Activated CD4-positive, alpha-beta T cell treated with anti-CD3 and anti-CD28 coated beads, Interleukin-2, amount 50 U/mL, for 24 hours (primary cell): ENCODE measurements at regions not wholly inside any gene's neighbourhood (a gene's known extent, or its start where the extent isn't known, plus 50 kb on each side); places are given as distances from the start of the nearest gene placed in this dataset.

Source experiments
- DNase-seq, 2 donors: peaks; one replicate each; pipeline ENCODE4 v3.0.0-alpha.2; 2020; ENCODE audit warnings: low read depth in 1 of 2, low spot score in 1 of 2

DNA sequence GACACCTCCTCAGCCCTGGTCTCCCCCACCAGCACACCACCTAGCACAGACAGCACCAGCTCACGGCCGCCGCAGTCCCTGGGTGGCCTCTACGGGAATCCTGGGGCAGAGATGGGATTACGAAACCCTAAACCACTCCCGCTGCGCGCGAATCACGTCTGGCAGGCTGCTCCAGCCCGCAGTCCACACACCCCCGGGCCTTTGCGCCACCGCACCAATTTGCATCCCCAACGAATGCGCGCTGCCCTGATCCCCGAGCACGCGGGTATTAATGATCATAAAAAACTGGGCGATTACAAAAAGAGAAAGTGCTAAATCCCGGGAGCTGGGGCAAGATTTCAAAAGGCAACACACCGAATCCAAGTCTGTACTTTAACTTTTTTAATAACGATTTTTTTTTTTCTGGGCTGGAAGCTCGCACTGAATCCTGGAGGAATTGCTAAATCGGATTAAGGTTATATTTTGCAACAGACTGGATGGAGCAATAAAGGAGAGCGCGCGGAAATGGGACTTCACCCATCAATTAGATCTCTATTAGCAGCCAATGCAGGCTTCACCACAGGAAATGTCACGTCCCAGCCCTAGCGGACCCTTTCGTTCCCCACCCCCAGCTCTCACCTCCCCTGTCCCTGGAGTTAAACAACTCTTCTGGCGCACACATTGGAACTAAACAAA is 69.8 kb upstream of the TMEM33 start:
- no peak for DNase-seq

DNA sequence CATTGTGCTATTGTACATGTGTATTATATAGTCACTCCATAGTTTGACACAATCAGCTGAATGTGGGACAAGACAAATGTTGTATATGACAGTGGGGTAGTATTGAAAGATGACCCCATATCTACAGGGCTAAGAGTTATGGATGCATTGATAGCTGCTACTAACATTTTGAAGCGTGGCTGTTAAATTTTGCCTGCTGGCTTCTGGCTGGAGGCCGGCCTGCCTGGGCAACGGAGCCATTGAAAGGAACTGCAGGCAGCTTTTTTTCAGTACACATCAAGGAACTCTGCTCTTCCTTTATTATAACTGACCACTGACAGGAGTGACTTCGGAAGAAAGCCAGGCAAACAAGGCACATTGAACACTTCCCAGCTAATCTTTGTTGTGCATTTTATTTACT is 76.1 kb upstream of the TMEM33 start:
- no peak for DNase-seq

GRCh38 chr4:41857226-41857641 is 78.0 kb upstream of the TMEM33 start:
- DNase-seq = no peak

GRCh38 chr4:41856797-41857196 is 78.4 kb upstream of the TMEM33 start:
- no peak for DNase-seq

GRCh38 chr4:41853973-41854372 is 81.3 kb upstream of the TMEM33 start:
- DNase-seq = no peak

GRCh38 chr4:41852229-41852628 is 83.0 kb upstream of the TMEM33 start:
- no peak for DNase-seq

GRCh38 chr4:41851621-41852020 is 83.6 kb upstream of the TMEM33 start:
- no peak for DNase-seq

- no peak for DNase-seq
Measured at GRCh38 chr4:41844327-41844726, 90.9 kb upstream of the TMEM33 start.

- DNase-seq = no peak
Measured at GRCh38 chr4:41839916-41840854, 91.7 kb upstream of the PHOX2B start.

DNA sequence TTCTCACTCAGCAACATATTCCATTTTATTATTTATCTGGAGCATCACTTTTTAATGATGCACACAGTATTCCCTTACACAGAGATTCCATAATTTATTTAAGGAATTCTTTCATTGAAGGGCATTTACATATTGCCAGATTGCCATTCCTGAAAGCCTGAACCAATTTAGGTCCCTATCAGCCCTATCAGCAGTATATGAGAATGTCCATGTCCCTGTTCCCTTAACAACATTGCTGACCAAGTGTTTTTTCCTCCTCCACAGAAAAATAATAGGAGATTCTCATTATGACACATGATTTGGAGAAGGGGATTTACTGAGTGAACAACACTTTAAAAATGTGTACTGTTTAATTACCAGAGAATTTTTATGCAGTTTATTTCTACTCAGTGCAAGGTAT is 90.1 kb upstream of the PHOX2B start:
- DNase-seq = no peak

GRCh38 chr4:41835321-41835995 is 86.9 kb upstream of the PHOX2B start:
- no peak for DNase-seq

DNA sequence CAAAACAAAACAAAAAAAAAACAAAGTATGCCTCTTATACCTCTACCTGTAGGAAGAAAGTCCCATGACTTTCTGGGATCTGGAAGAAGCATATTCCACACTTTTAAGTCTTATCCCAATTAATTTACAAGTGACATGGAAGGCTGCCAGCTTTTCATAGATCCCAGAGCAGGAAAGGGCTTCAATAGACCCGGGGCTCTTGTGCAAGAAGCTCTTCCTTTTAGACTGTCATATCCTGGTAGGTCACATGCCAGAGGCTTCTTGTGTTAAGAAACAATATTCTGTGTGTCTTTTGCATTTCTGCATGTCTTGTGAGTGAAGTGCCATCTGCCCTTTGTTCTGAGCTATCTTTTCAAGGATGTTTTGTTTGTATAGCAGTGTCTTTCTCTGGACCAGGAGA is 84.4 kb upstream of the PHOX2B start:
- no peak for DNase-seq

DNA sequence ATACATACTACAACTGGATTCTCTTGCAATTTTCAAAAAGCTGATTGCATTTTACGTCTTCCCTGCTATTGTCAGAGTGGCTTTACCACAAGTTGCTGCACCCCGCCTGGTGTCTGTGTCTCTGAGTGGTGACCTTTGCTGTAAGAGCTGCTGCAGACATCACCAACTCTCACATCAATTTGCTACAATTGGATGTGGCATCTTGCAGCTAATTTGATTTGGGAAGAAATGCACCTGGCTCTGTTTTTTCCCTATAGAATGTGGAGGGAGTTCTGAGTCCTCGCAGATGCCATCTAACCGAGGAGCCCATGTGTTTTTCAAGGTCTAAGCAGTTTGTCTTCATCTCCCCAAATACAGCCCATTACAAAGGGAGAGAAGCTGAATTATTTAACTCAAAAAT is 73.8 kb upstream of the PHOX2B start:
- DNase-seq = no peak

DNA sequence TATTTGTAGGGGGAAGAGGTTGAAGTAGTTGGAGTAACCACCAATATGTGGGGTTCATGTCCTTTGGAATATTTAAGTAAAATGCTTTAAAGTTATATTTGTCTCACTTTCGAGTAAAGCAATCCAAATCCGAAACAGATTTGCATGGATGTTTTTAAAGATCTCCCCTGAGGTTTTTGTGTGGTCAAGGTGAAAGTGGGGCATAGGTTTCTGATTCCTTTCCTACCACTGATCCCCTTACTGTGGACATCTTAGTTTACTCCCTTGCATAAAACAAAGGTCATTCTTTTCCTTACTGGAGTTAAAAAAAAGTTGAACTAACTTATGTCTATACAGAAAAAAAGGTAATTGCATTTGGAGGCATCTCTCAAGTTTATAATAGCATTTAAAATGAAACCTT is 71.9 kb upstream of the PHOX2B start:
- DNase-seq = no peak

DNA sequence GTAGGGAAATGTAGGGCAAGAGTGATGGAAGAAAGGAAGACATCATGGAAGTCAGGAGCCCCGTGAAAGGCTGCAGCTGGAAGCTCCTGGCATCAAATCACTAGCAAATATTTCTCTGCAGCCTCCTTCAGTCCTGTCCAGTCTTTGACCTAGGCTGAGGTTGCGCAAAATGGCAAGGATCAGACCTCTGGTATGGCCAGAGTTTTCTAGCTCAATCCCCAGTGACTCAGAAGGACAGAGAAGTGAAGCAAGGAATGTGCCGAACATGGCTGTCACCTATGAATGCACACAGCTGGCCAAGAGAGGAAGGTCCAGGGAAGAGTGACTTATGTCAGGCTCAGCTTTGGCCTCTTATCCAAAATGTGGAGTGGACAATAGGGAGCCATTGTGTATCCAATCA is 71.1 kb upstream of the PHOX2B start:
- DNase-seq = no peak

- DNase-seq = no peak
Measured at GRCh38 chr4:41815473-41815872, 66.9 kb upstream of the PHOX2B start.

DNA sequence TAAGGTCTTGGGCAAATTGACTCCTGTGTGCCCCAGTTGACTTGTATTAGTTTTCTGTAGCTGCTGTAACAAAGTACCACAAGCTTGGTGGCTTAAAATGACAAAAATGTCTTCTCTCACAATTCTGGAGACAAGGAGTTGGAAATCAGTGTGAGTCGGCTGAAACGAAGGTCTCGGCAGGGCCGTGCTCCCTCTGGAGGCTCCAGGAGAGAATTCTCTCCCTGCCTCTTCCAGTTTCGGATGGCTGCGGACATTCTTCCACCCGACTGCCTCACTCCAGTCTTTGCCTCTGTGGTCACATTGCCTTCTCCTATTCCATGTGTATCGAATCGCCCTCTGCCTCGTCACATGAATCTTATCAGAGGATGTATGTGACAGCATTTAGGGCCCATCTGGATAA is 66.0 kb upstream of the PHOX2B start:
- no peak for DNase-seq

DNA sequence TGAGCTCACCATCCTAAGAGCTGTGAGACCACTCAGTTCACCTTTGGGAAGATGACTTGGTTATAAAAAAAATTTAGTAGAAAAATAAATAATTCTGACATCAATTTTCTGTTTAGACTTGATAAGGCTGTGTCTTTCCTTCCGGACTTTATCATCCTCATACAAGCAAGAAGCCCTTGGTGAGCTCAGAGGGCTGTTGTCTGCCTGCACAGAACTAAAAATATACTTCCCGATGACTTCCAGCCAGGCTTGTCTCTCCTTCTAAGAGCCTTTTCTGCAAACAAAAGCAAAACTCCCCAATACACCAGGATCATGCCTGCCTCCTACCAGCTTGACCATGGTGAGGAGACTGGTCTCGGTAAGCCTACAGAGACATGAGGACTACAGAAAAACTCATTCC is 58.3 kb upstream of the PHOX2B start:
- no peak for DNase-seq

DNA sequence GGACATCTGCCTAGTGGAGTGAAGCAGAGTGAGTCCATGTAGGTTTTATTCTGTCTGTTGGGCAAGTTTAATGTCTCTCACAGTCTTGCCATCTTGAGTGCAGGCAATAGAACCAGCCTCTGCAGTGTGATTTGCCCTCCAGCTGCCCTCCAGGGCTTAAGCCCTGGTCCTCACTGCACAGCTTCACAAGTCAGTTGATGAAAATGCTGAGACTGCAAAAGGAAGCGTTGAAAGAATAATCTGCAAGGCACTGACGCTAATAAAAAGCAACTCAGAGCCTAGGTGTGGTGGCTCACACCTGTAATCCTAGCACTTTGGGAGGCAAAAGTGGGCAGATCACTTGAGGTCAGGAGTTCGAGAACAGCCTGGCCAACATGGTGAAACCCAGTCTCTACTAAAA is 54.1 kb upstream of the PHOX2B start:
- DNase-seq = no peak

GRCh38 chr4:41799126-41799525 is 50.6 kb upstream of the PHOX2B start:
- DNase-seq = no peak
